ENCODE measurements at regions not wholly inside any gene's neighbourhood (a gene's known extent, or its start where the extent isn't known, plus 50 kb on each side); places are given as distances from the start of the nearest gene placed in this dataset.

DNA sequence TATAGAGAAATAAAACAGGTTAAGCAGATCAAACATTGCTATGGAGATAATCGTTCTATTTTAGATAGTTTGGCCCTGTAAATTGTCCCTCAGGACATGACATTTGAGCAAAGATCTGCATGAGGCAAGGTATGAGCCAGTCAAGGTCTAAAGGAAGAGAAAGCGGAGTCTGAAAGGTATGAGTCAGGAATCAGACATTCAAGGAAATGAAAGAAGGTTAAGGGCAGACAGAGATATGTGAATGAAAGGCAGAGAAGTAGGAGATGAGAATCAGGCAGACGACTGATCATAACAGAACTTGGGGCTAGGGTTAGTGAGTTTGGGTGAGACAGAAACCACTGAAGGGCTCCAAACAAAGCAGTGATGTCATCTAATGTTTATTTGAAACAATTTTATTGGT is 775.8 kb downstream of the MAFB start:
- DNase-seq (ENCODE audit: low read depth in 2 of 2): no peak

- no peak for DNase-seq (ENCODE audit: low read depth in 2 of 2)
Observed at GRCh38 chr20:39911497-39911896, 777.5 kb downstream of the MAFB start.

DNA sequence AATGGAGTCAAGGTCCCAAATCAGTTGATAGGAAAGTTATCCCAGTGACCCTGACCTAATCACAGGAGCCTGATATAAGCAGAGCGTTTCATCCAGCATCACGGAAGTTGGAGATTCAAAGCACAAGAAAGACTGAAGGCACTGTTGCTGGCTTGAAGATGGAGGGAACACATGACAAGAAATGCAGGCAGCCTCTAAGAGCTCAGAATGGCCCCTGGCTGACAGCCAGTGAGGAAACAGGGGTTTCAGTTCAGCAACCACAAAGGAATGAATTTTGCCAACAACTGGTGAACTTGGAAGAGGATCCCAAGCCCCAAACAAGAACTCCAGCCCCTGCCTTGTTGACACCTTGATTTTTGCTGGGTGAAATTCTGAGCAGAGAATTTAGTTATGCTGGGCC is 778.5 kb downstream of the MAFB start:
- DNase-seq (ENCODE audit: low read depth in 2 of 2): no peak

GRCh38 chr20:39909447-39909846 is 779.6 kb downstream of the MAFB start:
- DNase-seq (ENCODE audit: low read depth in 2 of 2): no peak

DNA sequence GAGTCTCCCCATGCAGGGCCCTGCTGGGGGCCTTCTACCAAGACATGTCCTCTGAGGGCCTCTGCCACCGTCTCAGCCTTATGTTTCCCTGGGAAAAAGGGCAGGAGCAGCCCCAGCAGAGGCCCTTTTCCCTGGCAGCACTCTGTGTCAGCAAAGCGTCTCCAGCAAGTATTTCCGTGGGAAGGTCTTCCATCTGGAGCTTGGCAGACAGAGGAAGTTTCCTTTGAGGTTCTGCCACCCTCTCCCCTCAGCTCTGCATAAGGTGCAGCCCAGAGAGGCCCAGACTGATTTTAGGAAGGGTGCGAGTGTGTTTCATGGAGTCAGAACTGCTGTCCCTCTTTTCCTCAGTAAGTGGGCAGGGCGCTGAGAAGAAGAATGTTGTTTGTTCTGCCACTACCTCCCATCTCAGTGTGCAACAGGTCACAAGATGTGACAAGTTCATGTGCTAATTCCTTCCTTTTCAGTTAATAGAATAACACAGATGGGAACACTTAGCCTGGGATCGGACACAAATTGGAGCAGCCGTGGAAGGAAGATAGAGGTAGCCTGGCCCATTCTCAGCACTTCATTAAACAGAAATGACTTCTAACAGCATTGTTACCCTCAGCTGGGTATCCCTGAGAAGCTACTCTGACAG is 784.4 kb downstream of the MAFB start:
- DNase-seq (ENCODE audit: low read depth in 2 of 2): no peak

DNA sequence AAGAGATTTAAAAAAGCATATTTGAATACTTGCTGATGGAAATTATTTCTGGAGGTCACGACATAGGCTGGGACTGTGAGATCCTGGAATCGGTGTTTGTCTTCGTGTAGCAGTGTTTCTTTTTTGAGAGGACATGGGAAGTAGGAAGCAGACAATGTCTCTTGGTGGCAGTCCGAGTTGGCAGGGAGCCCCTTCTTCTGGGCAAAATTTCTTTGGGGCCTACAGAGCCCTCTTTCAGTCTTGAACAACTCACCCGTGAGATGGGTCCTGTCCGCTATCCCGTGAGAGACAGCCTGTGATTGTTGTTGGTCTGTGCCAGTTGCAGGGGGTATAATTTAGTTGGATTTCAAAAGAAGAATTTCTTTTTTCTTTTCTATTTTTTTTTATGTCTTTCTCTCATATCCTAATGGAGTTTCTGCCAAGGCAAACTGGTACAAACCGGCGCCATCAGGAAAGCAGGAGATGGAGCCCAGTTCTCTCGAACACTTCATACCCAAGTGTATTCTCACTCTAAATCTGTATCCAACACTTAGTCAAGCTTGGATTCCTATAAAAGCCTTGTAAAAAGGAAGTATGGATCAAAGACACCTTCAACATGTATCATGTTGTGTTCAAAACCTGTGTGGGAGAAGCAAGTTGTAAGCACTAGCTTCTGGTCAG is 785.1 kb downstream of the MAFB start:
- DNase-seq (ENCODE audit: low read depth in 2 of 2): no peak

- no peak for DNase-seq (ENCODE audit: low read depth in 2 of 2)
Observed at GRCh38 chr20:39899881-39900280, 789.2 kb downstream of the MAFB start.

- DNase-seq (ENCODE audit: low read depth in 2 of 2): no peak
Observed at GRCh38 chr20:39898467-39898852, 790.6 kb downstream of the MAFB start.

- no peak for DNase-seq (ENCODE audit: low read depth in 2 of 2)
Observed at GRCh38 chr20:39897781-39898466, 791.1 kb downstream of the MAFB start.

GRCh38 chr20:39897058-39897457 is 792.0 kb downstream of the MAFB start:
- DNase-seq (ENCODE audit: low read depth in 2 of 2): no peak

- no peak for DNase-seq (ENCODE audit: low read depth in 2 of 2)
Observed at GRCh38 chr20:39894067-39894466, 795.0 kb downstream of the MAFB start.

- no peak for DNase-seq (ENCODE audit: low read depth in 2 of 2)
Observed at GRCh38 chr20:39893003-39893685, 795.9 kb downstream of the MAFB start.

DNA sequence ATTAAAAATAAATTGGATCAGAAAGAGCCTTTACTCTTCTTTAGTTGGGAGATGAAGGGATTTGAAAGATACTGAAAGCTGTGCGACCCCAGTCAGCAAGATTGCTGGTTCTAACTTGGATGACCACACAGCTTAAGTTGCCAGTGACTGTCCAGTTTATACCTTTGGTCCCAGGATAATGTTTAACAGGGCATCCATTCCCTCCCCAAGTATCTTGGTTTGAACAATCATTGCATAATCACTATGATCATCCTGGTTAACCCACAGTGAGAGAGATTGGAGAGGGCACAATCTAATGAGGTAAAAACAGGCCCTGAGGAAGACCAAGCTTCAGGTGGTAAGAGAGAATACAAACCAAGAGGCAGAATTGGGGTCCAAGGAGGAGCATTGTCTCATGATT is 798.3 kb downstream of the MAFB start:
- DNase-seq (ENCODE audit: low read depth in 2 of 2): no peak

- no peak for DNase-seq (ENCODE audit: low read depth in 2 of 2)
Observed at GRCh38 chr20:39888310-39888709, 800.7 kb downstream of the MAFB start.

- DNase-seq (ENCODE audit: low read depth in 2 of 2): no peak
Observed at GRCh38 chr20:39886650-39887190, 802.3 kb downstream of the MAFB start.

DNA sequence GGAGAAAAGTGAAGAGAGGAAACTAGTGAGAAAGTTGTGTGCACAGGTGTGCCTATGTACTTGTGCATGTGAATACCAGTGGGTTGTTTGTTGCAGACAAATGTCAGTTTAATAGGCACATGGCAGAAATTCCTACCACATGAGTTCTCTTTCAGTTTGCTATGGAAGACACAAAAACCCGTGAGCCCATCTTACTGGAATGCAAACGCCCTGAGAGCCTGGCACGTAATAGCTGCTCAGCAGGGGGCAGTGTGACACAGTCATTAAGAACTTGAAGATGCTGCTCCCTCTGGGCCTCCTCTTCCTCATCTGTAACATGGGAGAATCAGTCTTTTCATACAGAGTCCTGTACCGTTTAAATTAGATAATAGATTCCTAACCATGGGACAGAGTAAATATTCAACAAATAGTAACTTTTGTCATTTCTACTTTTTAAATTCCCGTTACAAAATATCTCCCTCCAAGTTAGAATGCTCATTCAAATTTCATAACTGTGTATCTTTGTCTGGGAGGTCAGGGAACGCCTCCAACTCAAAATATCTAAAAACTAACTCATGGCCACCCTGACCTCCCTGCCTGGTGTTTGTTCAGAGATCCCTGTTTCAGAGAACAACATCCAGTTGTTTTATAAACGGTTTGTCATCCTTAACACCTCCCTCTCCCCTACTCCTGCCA is 802.9 kb downstream of the MAFB start:
- peak in 1 of 2 experiments; percentile 3 for DNase-seq (ENCODE audit: low read depth in 2 of 2)

- no peak for DNase-seq (ENCODE audit: low read depth in 2 of 2)
Observed at GRCh38 chr20:39882806-39883205, 806.2 kb downstream of the MAFB start.

DNA sequence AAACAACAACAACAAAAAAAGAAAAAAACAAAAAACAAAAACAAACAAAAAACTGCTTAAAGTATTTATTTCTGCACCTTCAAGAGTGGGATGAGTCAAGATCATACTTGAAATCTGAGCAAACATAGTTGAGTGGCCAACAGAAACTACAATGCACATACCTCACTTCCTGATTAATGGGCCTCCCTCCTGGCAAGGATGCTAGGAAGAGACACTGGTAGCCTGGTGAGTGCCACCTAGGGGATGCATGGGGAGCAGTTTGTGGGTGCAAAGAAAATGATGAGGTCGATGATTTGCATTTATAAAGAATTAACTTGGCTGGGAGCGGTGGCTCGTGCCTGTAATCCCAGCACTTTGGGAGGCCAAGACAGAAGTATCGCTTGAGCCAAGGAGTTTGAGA is 808.1 kb downstream of the MAFB start:
- no peak for DNase-seq (ENCODE audit: low read depth in 2 of 2)

GRCh38 chr20:39879296-39879695 is 809.7 kb downstream of the MAFB start:
- no peak for DNase-seq (ENCODE audit: low read depth in 2 of 2)

DNA sequence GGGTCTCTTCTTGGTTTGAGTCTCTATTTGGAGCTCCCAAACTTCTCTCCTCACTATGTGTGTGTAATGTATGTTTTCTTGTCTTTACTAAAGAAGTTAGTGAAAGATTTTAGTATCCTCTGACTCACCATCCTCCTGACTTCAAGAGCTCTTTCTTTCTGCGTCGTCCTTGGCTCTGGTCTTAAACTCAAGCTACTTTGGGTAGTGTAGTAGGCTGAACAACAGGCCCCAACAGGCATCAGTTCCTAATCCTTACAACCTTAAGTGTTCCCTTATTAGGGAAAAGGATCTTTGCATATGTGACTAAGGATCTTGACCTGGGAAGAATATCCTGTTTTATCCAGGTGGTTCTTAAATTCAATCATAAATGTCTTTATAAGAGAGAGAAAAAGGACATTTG is 810.2 kb downstream of the MAFB start:
- no peak for DNase-seq (ENCODE audit: low read depth in 2 of 2)

DNA sequence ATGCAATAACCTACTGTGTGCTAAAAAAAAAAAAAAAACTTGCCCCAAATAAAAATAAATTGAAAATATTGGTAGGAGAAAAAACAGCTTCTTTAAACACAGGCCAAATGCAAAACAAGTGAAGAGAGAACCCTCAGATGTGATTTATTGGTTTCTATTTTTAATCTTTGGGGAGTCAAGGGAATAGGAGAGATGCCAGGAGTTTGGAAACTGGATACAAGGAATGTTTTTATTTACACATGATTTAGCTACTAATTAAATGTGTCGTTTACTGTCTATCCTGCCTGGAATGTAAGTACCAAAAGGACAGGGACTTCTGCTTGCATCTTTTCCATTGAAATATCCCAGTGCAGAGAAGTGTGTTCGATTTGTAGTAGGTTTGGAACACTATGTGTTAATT is 810.7 kb downstream of the MAFB start:
- no peak for DNase-seq (ENCODE audit: low read depth in 2 of 2)

DNA sequence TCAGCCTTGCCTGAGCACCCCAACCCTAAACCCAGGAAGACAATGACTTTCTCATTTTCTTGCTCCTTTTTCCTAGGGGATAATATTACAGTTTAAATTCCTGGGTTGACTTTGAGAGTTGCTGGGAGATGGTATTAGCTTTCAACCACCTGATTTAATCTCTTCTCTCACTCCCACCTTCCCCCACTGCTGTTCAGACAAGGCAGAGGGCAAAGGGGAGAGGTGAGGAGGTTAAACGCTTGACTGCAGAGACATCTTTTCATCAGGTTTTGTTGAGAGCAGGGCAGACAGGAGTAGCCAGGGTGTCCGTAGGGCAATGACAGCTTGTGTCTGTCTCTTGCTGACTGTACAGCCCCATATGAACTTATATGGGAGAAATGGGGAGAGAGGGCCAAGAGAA is 811.2 kb downstream of the MAFB start:
- DNase-seq (ENCODE audit: low read depth in 2 of 2): no peak
